OCI-LY7 (cell line): ENCODE measurements at regions not wholly inside any gene's neighbourhood (a gene's known extent, or its start where the extent isn't known, plus 50 kb on each side); places are given as distances from the start of the nearest gene placed in this dataset.
A peak's percentile ranks its signal among the peaks of the same experiment; 100 is the strongest.

Experiments
- BruUV-seq: library from RNA; stranded (reverse); fragments of 400-500 nt; replicated peaks from 2 replicates; lab custom pipeline; 2021; lab: Mats Ljungman, UMichigan
- CTCF ChIA-PET: fragments of 300-600 bp; sonication (Branson Sonifier 250); formaldehyde crosslinking; loops from one replicate; lab custom pipeline; 2022; ENCODE audit warnings: antibody characterized with exemption; ENCODE audit not compliant: unreplicated experiment; lab: Charles Lee
- POLR2A ChIA-PET: fragments of 300-600 bp; sonication (Branson Sonifier 250); formaldehyde crosslinking; loops from one replicate; lab custom pipeline; 2022; ENCODE audit warnings: antibody characterized with exemption; lab: Charles Lee
- DNase-seq: peaks from one replicate; pipeline ENCODE4 v3.0.0-alpha.2; 2015; ENCODE audit warnings: low spot score
- H2AFZ ChIP-seq: fragments of 200-600 bp; sonication (generic), shearing (Covaris generic); 2 replicates; pipeline ENCODE4 v1.6.1; 2014; ENCODE audit warnings: mild to moderate bottlenecking, antibody characterized with exemption, low read length, moderate library complexity
- H3K27ac ChIP-seq: fragments of 200-600 bp; sonication (generic); 2 replicates; pipeline ENCODE4 v1.5.1; 2014; ENCODE audit warnings: mixed run types, low read depth, mild to moderate bottlenecking, moderate library complexity, low read length, inconsistent platforms; ENCODE audit not compliant: poor library complexity, severe bottlenecking
- H3K36me3 ChIP-seq: fragments of 200-600 bp; sonication (generic); 2 replicates; pipeline ENCODE4 v1.6.1; 2014; ENCODE audit warnings: mild to moderate bottlenecking, antibody characterized with exemption, low read length, moderate library complexity, mixed read lengths; ENCODE audit not compliant: insufficient read depth
- H3K4me1 ChIP-seq: fragments of 200-600 bp; sonication (generic); 2 replicates; pipeline ENCODE4 v1.5.1; 2014; ENCODE audit warnings: mild to moderate bottlenecking, low read length; ENCODE audit not compliant: insufficient read depth, poor library complexity, severe bottlenecking
- H3K4me2 ChIP-seq: fragments of 200-600 bp; sonication (generic); 2 replicates; pipeline ENCODE4 v1.6.1; 2014; ENCODE audit warnings: mild to moderate bottlenecking, low read length
- H3K4me3 ChIP-seq: fragments of 200-600 bp; sonication (generic); 2 replicates; pipeline ENCODE4 v1.5.1; 2014; ENCODE audit warnings: mild to moderate bottlenecking, low read depth, low read length; ENCODE audit not compliant: poor library complexity, severe bottlenecking
- H3K79me2 ChIP-seq: fragments of 200-600 bp; sonication (generic); 2 replicates; pipeline ENCODE4 v1.6.1; 2016; ENCODE audit warnings: low read depth, mild to moderate bottlenecking, low read length, moderate library complexity, mixed read lengths; ENCODE audit not compliant: insufficient read depth
- H3K9me2 ChIP-seq: fragments of 200-600 bp; sonication (generic); 2 replicates; pipeline ENCODE4 v1.6.1; 2016; ENCODE audit warnings: mild to moderate bottlenecking, low read length, mixed read lengths; ENCODE audit not compliant: insufficient read depth
- H3K9me3 ChIP-seq: fragments of 200-600 bp; sonication (generic); 2 replicates; pipeline ENCODE4 v1.6.1; 2014; ENCODE audit warnings: mild to moderate bottlenecking, mixed run types, low read length, mixed read lengths
- H4K20me1 ChIP-seq: fragments of 200-600 bp; sonication (generic); 2 replicates; pipeline ENCODE4 v1.6.1; 2014; ENCODE audit warnings: mild to moderate bottlenecking, antibody characterized with exemption, low read length, moderate library complexity, mixed read lengths; ENCODE audit not compliant: insufficient read depth
- EZH2phosphoT487 ChIP-seq: fragments of 200-600 bp; sonication (generic); IDR thresholded peaks from 2 replicates; pipeline ENCODE4 v1.6.1; 2018; ENCODE audit warnings: low read depth, borderline replicate concordance, mild to moderate bottlenecking, mixed run types, antibody characterized with exemption, low read length, moderate library complexity, mixed read lengths
- intact Hi-C: fragments of 100-400 bp; cut with micrococcal nuclease; formaldehyde crosslinking; loops from one replicate; pipeline ENCODE4 v1.10.0; 2022; ENCODE audit not compliant: unreplicated experiment
- TF ChIP-seq, protein P1 (sequence below): fragments of 200-600 bp; sonication (generic); conservative IDR thresholded peaks from 2 replicates; pipeline ENCODE4 v1.5.1; 2014; ENCODE audit warnings: mild to moderate bottlenecking, antibody characterized with exemption, low read length, moderate library complexity, mixed read lengths

DNA sequence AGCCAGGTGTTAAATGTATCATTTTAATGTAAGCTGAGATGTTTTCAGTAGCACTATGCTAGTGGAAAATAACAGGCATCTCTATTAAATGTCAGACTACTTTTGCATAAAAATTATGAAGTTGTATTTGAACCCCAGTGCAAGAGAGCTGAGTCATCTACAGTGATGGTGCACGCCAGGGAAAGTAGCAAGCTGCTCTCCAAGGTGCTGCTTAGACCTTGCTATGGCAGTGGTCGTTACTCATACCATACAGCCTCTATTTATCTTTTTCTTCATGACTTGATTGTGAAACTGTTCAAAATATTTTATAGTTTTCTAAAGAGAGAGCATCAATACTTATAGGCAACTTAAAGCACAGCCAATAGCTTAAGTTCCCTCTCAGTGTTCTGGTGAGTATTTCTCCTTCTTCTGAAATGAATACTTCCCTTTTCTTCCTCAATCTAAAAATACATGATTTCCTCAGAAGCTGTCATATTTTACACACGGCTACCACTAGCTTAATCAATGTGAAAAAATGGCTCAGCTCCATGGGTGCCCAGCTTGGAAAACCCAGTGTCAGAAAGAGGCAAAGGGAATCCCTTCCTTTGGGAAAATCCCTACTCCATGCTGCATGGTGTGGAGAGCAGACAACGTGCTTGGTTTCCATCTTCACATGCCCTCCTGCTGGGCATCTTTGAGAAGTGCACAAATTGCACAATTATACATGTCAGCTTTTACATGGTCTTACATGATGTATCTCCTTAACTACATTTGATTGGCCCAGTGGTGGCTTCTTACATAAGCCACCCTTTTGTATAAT is 105.6 kb downstream of the ELOVL4 start:
- H3K79me2 ChIP-seq, result no peaks in the 10 kb centered on the region
- CTCF ChIA-PET, result interaction anchor here (0.8 kb wide), 1 partner anchor 32 kb away, joined by 3 read pairs; no protein-coding TSS in a partner anchor
- DNase-seq, result no peak
- H3K9me2 ChIP-seq, result no peaks in the 10 kb centered on the region
- H3K9me3 ChIP-seq, result no peaks in the 10 kb centered on the region
- H3K4me1 ChIP-seq, result no peaks in the 10 kb centered on the region
- no peaks in the 10 kb centered on the region for H4K20me1 ChIP-seq
- H2AFZ ChIP-seq, result no peak overlapping the region
- POLR2A ChIA-PET, result interaction anchor here (1.0 kb wide), 1 partner anchor 296 kb away, joined by 3 read pairs; no protein-coding TSS in a partner anchor
- BruUV-seq, result no TSS peak
- no peak overlapping the region for H3K4me3 ChIP-seq
- intact Hi-C loops, result no loop called here
- H3K27ac ChIP-seq, result no peak overlapping the region
- H3K36me3 ChIP-seq, result no peaks in the 10 kb centered on the region
- TF ChIP-seq, protein P1, sequence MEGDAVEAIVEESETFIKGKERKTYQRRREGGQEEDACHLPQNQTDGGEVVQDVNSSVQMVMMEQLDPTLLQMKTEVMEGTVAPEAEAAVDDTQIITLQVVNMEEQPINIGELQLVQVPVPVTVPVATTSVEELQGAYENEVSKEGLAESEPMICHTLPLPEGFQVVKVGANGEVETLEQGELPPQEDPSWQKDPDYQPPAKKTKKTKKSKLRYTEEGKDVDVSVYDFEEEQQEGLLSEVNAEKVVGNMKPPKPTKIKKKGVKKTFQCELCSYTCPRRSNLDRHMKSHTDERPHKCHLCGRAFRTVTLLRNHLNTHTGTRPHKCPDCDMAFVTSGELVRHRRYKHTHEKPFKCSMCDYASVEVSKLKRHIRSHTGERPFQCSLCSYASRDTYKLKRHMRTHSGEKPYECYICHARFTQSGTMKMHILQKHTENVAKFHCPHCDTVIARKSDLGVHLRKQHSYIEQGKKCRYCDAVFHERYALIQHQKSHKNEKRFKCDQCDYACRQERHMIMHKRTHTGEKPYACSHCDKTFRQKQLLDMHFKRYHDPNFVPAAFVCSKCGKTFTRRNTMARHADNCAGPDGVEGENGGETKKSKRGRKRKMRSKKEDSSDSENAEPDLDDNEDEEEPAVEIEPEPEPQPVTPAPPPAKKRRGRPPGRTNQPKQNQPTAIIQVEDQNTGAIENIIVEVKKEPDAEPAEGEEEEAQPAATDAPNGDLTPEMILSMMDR, result 0 out of 2 replicates have a peak, but pooled peaks have one; percentile 11
- TF ChIP-seq EZH2phosphoT487, result no peak
- no peak overlapping the region for H3K4me2 ChIP-seq

DNA sequence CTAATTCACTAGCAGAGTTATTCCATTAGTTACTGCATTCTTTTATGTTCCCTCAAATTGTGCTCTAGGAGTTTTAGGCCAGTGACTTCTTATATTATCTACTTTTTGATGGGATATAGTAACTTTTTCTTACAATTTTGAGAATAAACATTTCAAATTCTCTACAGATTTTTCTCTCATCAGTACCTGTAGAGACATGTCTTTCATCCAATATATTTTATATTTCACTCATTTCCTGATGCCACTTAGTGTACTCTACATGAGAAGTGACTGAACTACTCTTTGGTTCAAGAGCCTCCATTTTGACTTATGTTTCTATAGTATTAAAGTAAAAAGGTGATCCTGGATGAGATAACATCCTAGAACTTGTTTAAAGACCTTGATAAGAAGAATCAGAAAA is 108.5 kb downstream of the ELOVL4 start:
- H3K4me1 ChIP-seq, result no peaks in the 10 kb centered on the region
- no peak overlapping the region for H2AFZ ChIP-seq
- no peaks in the 10 kb centered on the region for H3K79me2 ChIP-seq
- no peak for DNase-seq
- intact Hi-C loops, result no loop called here
- H3K9me2 ChIP-seq, result no peaks in the 10 kb centered on the region
- no peak overlapping the region for H3K27ac ChIP-seq
- no peak overlapping the region for H3K4me3 ChIP-seq
- POLR2A ChIA-PET, result no interaction called here
- BruUV-seq, result no TSS peak
- CTCF ChIA-PET, result no interaction called here
- no peak overlapping the region for H3K4me2 ChIP-seq
- H3K9me3 ChIP-seq, result no peaks in the 10 kb centered on the region
- H4K20me1 ChIP-seq, result no peaks in the 10 kb centered on the region
- no peaks in the 10 kb centered on the region for H3K36me3 ChIP-seq
- TF ChIP-seq EZH2phosphoT487, result no peak
- TF ChIP-seq, protein P1, result no peak

DNA sequence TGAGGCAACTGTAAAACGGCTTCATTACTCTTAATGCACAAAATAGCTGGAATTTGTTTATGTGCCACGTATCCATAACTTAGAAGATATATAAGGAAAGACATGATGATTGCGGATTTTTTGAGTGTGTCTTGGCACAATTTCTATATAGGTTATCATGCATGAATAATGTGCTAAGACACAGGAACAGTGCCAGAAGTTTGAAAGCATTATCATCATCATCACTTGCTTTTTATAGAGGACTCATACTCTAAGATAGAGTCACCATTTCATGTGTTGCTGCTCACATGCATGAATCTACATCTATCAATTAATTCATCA is 113.4 kb downstream of the ELOVL4 start:
- Histone ChIP-seq H3K4me2 (no peak overlapping the region), H3K79me2 (no peaks in the 10 kb centered on the region), H3K36me3 (no peaks in the 10 kb centered on the region), H3K4me1 (no peaks in the 10 kb centered on the region), H3K27ac (no peak overlapping the region), H3K9me2 (no peaks in the 10 kb centered on the region), H4K20me1 (no peaks in the 10 kb centered on the region), H2AFZ (no peak overlapping the region), H3K9me3 (no peaks in the 10 kb centered on the region), H3K4me3 (no peak overlapping the region)
- ChIA-PET CTCF (no interaction called here), POLR2A (no interaction called here)
- no TSS peak for BruUV-seq
- TF ChIP-seq EZH2phosphoT487, result no peak
- TF ChIP-seq, protein P1, result no peak
- DNase-seq, result no peak
- intact Hi-C loops, result no loop called here
